ENCODE measurements at regions not wholly inside any gene's neighbourhood (a gene's known extent, or its start where the extent isn't known, plus 50 kb on each side); places are given as distances from the start of the nearest gene placed in this dataset.

DNA sequence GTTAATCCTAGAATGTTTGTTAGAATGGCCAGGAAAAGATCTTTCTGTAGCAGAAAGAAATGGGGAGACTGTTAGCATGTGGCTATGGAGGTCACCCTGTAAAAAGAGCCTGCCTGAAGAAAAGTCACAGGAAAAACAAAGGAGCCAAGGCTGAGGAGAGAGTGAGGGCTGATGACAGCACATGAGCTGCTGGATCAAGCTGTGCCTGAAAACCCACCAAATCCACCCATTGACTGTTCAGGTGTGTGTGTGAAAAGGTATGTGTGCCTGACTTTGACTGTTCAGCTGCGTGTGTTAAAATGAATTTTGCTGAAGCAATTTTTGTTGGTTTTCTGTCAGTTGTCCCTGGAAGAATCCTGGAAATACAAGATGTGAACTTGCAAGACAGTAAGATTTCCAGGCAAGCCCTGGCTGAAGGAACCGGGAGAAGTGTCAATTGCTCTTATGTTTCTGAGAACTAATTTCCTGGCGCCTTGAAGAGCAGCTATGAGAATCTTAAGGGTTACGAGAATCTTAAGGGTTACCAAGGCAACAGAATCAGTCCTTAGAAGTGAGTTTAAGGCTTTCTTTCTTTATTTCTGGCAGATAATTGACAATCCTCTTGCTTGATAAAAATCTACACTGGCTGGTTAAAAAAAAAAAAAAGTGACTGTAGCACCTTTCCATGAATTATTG is 73.0 kb upstream of the LGALSL start (continued):
- TF ChIP-seq, protein P1, sequence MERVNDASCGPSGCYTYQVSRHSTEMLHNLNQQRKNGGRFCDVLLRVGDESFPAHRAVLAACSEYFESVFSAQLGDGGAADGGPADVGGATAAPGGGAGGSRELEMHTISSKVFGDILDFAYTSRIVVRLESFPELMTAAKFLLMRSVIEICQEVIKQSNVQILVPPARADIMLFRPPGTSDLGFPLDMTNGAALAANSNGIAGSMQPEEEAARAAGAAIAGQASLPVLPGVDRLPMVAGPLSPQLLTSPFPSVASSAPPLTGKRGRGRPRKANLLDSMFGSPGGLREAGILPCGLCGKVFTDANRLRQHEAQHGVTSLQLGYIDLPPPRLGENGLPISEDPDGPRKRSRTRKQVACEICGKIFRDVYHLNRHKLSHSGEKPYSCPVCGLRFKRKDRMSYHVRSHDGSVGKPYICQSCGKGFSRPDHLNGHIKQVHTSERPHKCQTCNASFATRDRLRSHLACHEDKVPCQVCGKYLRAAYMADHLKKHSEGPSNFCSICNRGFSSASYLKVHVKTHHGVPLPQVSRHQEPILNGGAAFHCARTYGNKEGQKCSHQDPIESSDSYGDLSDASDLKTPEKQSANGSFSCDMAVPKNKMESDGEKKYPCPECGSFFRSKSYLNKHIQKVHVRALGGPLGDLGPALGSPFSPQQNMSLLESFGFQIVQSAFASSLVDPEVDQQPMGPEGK (CRISPR knock-in tag; IDR thresholded peaks at IDR 0.05; ENCODE audit: borderline replicate concordance): no peak

DNA sequence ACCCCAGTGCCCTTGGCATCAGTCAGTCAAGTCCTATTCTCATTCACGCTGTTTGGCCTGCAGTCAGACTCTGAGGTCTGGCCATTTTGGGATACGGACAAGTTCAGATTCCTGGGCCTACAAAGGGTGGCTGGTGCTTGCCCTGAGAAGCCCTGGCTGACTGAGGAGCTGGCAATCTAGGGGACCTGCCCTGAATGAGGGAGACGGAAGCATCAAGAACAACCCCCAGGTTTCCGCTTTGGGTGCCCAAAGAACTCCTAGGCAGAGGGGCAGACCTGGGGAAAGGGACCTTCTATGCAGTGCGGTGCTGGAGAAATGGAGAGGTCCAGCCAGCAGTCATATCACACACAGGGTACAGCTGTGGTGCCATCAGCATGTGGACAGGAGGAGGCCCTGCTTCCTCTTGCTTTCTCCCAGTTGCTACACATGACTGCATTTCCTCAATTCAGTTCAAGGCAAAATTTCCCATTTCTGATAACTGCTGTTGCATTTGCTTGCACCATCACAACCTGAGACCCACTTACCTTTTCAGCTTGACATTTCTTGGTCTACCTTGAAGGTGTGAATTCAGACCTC is 70.9 kb upstream of the LGALSL start:
- TF ChIP-seq ZNF565 (CRISPR knock-in tag; conservative IDR thresholded peaks at IDR 0.05; ENCODE audit: low read depth): no peak
- TF ChIP-seq BACH2 (CRISPR knock-in tag; IDR thresholded peaks at IDR 0.05; ENCODE audit: borderline replicate concordance): no peak
- ATAC-seq: no peak

DNA sequence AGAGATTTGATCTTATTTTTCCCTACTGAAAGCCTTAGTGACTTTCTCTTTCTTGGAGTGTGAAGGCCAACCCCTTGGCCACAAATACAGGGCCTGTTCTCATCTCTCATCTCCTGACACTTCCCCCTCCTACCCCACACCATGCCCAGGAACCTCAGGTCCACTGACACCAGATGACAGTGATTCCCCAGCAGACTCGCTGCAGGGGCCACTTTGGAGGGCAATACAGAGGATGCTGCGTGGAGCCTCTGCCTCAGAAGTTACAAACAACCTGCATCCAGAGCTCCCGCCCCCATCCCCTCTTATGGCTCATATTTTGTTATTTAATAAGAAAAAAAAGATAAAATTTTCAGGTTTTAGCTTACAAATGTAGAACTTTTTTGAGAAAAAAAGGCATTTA is 70.1 kb upstream of the LGALSL start:
- TF ChIP-seq CSRNP3 (CRISPR knock-in tag; IDR thresholded peaks at IDR 0.05): no peak
- TF ChIP-seq CREB5 (CRISPR knock-in tag; IDR thresholded peaks at IDR 0.05; ENCODE audit: low read depth): no peak
- ATAC-seq: no peak

DNA sequence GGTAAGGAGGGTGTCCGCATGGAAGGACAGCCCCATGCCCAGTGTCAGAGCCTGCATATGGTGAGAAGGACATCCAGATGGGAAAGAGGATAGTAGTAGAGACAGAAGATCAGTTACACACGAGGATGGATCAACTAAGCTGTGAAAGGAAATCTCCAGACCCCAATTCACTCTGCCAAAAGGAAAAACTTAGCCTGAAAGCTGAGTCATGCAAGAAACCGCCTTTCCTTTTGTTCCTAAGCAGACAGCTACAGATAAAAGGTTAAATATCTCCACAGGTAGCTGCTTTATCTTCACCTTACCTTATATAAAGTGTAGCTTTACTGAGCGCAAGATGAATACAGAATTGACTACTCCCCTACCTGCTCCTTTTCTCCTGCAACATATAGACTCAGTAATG is 67.3 kb upstream of the LGALSL start:
- no peak for ATAC-seq
- TF ChIP-seq ZC3H10 (CRISPR knock-in tag; IDR thresholded peaks at IDR 0.05): no peak
- TF ChIP-seq ZFP3 (CRISPR knock-in tag; IDR thresholded peaks at IDR 0.05): no peak
- no peak for TF ChIP-seq GLIS3 (CRISPR knock-in tag; IDR thresholded peaks at IDR 0.05)
- no peak for TF ChIP-seq CREB5 (CRISPR knock-in tag; IDR thresholded peaks at IDR 0.05; ENCODE audit: low read depth)
- TF ChIP-seq, protein P1 (CRISPR knock-in tag; IDR thresholded peaks at IDR 0.05; ENCODE audit: borderline replicate concordance): no peak
- TF ChIP-seq, protein P2, sequence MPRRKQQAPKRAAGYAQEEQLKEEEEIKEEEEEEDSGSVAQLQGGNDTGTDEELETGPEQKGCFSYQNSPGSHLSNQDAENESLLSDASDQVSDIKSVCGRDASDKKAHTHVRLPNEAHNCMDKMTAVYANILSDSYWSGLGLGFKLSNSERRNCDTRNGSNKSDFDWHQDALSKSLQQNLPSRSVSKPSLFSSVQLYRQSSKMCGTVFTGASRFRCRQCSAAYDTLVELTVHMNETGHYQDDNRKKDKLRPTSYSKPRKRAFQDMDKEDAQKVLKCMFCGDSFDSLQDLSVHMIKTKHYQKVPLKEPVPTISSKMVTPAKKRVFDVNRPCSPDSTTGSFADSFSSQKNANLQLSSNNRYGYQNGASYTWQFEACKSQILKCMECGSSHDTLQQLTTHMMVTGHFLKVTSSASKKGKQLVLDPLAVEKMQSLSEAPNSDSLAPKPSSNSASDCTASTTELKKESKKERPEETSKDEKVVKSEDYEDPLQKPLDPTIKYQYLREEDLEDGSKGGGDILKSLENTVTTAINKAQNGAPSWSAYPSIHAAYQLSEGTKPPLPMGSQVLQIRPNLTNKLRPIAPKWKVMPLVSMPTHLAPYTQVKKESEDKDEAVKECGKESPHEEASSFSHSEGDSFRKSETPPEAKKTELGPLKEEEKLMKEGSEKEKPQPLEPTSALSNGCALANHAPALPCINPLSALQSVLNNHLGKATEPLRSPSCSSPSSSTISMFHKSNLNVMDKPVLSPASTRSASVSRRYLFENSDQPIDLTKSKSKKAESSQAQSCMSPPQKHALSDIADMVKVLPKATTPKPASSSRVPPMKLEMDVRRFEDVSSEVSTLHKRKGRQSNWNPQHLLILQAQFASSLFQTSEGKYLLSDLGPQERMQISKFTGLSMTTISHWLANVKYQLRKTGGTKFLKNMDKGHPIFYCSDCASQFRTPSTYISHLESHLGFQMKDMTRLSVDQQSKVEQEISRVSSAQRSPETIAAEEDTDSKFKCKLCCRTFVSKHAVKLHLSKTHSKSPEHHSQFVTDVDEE (CRISPR knock-in tag; IDR thresholded peaks at IDR 0.05): no peak
- no peak for TF ChIP-seq ARNTL (CRISPR knock-in tag; IDR thresholded peaks at IDR 0.05; ENCODE audit: borderline replicate concordance, low read depth)
- TF ChIP-seq BACH2 (CRISPR knock-in tag; IDR thresholded peaks at IDR 0.05; ENCODE audit: borderline replicate concordance): no peak
- TF ChIP-seq PPARA (CRISPR knock-in tag; IDR thresholded peaks at IDR 0.05; ENCODE audit: borderline replicate concordance): no peak
- TF ChIP-seq RARB (CRISPR knock-in tag; IDR thresholded peaks at IDR 0.05): no peak
- TF ChIP-seq OSR1 (CRISPR knock-in tag; IDR thresholded peaks at IDR 0.05): no peak

Data from SK-N-SH treated with all-trans-retinoic acid at 6 μM for 48 hours (cell line).